ENCODE measurements at regions not wholly inside any gene's neighbourhood (a gene's known extent, or its start where the extent isn't known, plus 50 kb on each side); places are given as distances from the start of the nearest gene placed in this dataset.
"Not testable (repeated sequence)": the region's sequence is repeated elsewhere in the genome, so short reads cannot be mapped to it uniquely, and the experiment has no call there.

- Histone ChIP-seq H3K36me3 (no peaks in the 10 kb centered on the region), H3K9me3 (no peaks in the 10 kb centered on the region), H3K27ac (no peak overlapping the region), H3K27me3 (no peaks in the 10 kb centered on the region), H3K4me1 (no peaks in the 10 kb centered on the region), H3K4me3 (no peak overlapping the region)
- no peak for TF ChIP-seq POLR2A (IDR thresholded peaks at IDR 0.05)
- DNase-seq (ENCODE audit: extremely low spot score in 2 of 2), result no peak
- intact Hi-C loops (cut with DNase I), result no loop called here
Measured at GRCh38 chr12:40172879-40173278, 51.9 kb upstream of the LRRK2 start.

GRCh38 chr12:40171501-40171900, 53.3 kb upstream of the LRRK2 start:
- Histone ChIP-seq H3K27me3 (no peaks in the 10 kb centered on the region), H3K9me3 (no peaks in the 10 kb centered on the region), H3K4me3 (no peak overlapping the region), H3K36me3 (no peaks in the 10 kb centered on the region), H3K27ac (no peak overlapping the region), H3K4me1 (no peaks in the 10 kb centered on the region)
- intact Hi-C loops (cut with DNase I), result no loop called here
- no peak for TF ChIP-seq POLR2AphosphoS5 (IDR thresholded peaks at IDR 0.05; ENCODE audit: insufficient read depth in 1 of 2, low read depth in 1 of 2)
- no peak for TF ChIP-seq CTCF (IDR thresholded peaks at IDR 0.05)
- no peak for TF ChIP-seq POLR2A (IDR thresholded peaks at IDR 0.05)
- no peak for DNase-seq (ENCODE audit: extremely low spot score in 2 of 2)

GRCh38 chr12:40171066-40171465, 53.7 kb upstream of the LRRK2 start:
- H3K27me3 ChIP-seq, result no peaks in the 10 kb centered on the region
- TF ChIP-seq CTCF (IDR thresholded peaks at IDR 0.05) (no peak), POLR2AphosphoS5 (IDR thresholded peaks at IDR 0.05; ENCODE audit: insufficient read depth in 1 of 2, low read depth in 1 of 2) (no peak), POLR2A (IDR thresholded peaks at IDR 0.05) (no peak)

GRCh38 chr12:40170593-40170992, 54.2 kb upstream of the LRRK2 start:
- H3K4me3 ChIP-seq, result no peak overlapping the region
- H3K9me3 ChIP-seq, result no peaks in the 10 kb centered on the region
- no peaks in the 10 kb centered on the region for H3K36me3 ChIP-seq
- intact Hi-C loops (cut with DNase I), result no loop called here
- TF ChIP-seq POLR2A (IDR thresholded peaks at IDR 0.05), result no peak
- no peak for TF ChIP-seq CTCF (IDR thresholded peaks at IDR 0.05)
- TF ChIP-seq POLR2AphosphoS5 (IDR thresholded peaks at IDR 0.05; ENCODE audit: insufficient read depth in 1 of 2, low read depth in 1 of 2), result no peak
- no peak for DNase-seq (ENCODE audit: extremely low spot score in 2 of 2)
- H3K4me1 ChIP-seq, result no peaks in the 10 kb centered on the region
- H3K27me3 ChIP-seq, result no peaks in the 10 kb centered on the region
- H3K27ac ChIP-seq, result no peak overlapping the region

More at GRCh38 chr12:40171066-40171465, 53.7 kb upstream of the LRRK2 start:
- Histone ChIP-seq H3K9me3 (no peaks in the 10 kb centered on the region), H3K4me3 (no peak overlapping the region), H3K4me1 (no peaks in the 10 kb centered on the region), H3K27ac (no peak overlapping the region), H3K36me3 (no peaks in the 10 kb centered on the region)
- no peak for DNase-seq (ENCODE audit: extremely low spot score in 2 of 2)
- intact Hi-C loops (cut with DNase I), result no loop called here

- Histone ChIP-seq H3K4me1 (no peaks in the 10 kb centered on the region), H3K9me3 (no peaks in the 10 kb centered on the region), H3K27me3 (no peaks in the 10 kb centered on the region), H3K27ac (no peak overlapping the region), H3K36me3 (no peaks in the 10 kb centered on the region), H3K4me3 (no peak overlapping the region)
- no peak for TF ChIP-seq CTCF (IDR thresholded peaks at IDR 0.05)
- TF ChIP-seq POLR2AphosphoS5 (IDR thresholded peaks at IDR 0.05; ENCODE audit: insufficient read depth in 1 of 2, low read depth in 1 of 2), result no peak
- TF ChIP-seq POLR2A (IDR thresholded peaks at IDR 0.05), result no peak
- intact Hi-C loops (cut with DNase I), result no loop called here
- DNase-seq (ENCODE audit: extremely low spot score in 2 of 2), result no peak
Measured at GRCh38 chr12:40168868-40169267, 55.9 kb upstream of the LRRK2 start.

- H3K36me3 ChIP-seq; DNase-seq (ENCODE audit: extremely low spot score in 2 of 2); H3K9me3 ChIP-seq; H3K4me3 ChIP-seq; intact Hi-C loops (cut with DNase I); H3K27me3 ChIP-seq; H3K27ac ChIP-seq; H3K4me1 ChIP-seq: not testable (repeated sequence)
Measured at GRCh38 chr12:40168419-40168818, 56.4 kb upstream of the LRRK2 start.

Data from vagina (tissue), 2 donors.